HG02642 (cell line): ENCODE measurements at regions not wholly inside any gene's neighbourhood (a gene's known extent, or its start where the extent isn't known, plus 50 kb on each side); places are given as distances from the start of the nearest gene placed in this dataset.

Experiments
- ATAC-seq: cut with Tn5 transposase; IDR thresholded peaks from one replicate; pipeline ENCODE4 v1.9.1; 2021; ENCODE audit warnings: mild to moderate bottlenecking; ENCODE audit not compliant: unreplicated experiment, poor library complexity

DNA sequence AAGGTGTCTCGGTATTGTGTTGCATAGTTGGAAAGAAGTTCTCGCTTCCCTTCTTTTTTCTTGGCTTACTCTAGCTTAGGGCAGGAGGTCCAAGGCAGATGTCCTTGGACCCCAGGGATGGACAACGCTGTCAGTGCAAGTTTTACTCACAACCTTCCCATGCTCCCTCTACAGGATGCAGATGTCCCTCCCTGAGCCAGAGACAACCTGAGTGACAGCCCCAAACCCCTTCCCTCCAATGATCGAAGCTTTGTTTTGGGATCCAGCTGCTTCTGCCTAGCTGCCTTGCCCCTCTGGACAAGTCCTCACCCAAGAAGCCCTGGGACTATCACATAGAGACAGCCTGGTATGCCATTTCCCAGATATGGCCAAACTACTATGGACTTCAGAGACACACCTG, 112.0 kb upstream of the RAP1B start:
- ATAC-seq: no peak

DNA sequence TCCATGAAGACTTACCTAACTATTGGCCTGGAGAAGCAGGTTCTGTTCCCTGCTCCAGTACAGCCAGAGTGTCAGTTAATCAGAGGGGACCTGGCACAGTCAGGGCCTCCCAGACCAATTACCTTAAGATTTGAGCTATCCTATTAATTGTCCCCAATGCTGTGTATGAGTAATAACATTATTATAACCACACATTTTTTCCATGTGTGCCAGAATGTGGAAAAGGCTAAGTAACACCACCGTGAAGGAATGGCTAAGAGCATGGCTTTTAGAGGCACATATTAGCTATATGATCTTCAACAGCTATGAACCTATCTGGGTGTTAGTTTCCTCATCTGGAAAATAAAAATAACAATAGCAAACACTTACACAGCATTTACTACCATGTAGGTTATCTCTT, 111.1 kb upstream of the RAP1B start:
- no peak for ATAC-seq

DNA sequence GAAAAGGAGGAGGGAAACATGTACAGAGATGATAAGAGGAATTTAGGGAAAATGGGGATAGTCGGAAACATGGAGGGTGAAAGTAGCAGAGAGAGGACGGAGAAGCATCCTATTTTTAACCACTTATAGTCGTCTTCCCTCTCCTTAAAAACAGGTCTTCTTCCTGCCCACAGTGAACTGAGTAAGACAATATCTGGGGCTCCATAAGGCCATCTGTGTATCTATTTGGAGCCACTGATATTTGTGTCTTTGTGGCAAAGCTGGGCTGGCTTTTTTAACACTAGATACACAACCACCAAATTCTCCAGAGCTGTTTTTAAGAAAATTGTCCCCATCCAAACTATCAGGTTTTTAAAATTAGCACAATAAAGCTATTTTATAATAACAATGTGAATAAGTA, 109.5 kb upstream of the RAP1B start:
- no peak for ATAC-seq

DNA sequence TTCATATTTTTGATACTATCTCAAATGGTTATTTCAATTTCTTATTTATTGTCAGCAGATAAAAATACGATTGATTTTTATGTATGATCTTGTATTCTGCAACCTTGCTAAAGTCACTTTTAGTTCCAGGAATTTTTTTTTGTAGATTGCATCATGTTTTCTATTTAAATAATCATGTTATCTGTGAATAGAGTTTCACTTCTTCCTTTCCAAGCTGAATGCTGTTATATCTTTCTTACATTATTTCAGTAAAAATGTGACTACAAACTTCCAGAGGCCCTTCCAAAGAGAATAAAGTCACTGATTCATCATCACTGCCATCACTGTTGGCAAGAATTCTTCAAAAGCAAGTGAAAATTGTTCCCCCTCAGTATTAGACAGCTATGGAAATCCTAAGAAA, 104.7 kb upstream of the RAP1B start:
- ATAC-seq: no peak

DNA sequence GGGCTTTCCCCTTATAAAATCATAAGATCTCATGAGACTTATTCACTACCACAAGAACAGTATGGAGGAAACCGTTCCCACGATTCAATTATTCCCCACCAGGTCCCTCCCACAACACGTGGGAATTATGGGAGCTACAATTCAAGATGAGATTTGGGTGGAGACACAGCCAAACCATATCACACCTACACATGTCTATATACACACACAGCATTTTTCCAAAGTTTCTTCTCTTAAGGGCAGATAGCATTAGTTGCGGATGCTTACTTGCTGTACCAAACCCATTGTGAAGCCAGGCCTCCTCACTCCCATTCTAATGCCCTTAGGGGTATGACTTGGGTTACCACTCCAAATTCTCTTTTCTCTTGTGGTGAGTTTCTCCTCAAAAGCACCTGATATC, 104.1 kb upstream of the RAP1B start:
- no peak for ATAC-seq

DNA sequence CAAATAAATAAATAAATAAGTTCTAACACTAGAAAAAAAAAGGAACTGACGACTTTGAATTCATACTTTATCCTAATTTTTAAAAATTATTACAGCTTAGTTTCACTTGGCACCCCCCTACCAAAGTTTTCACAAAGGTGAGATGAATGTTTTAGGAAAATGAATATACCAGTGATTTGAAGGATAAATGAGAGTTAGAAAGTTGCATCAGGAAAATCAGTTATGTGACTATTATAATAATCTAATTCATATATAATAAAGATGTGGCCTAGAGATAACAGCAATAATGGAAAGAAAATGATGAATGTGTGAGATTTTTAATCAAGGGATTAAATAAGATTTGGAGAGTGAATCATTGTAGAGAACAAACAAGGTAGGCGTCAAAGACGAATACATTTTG, 103.0 kb upstream of the RAP1B start:
- ATAC-seq: no peak

DNA sequence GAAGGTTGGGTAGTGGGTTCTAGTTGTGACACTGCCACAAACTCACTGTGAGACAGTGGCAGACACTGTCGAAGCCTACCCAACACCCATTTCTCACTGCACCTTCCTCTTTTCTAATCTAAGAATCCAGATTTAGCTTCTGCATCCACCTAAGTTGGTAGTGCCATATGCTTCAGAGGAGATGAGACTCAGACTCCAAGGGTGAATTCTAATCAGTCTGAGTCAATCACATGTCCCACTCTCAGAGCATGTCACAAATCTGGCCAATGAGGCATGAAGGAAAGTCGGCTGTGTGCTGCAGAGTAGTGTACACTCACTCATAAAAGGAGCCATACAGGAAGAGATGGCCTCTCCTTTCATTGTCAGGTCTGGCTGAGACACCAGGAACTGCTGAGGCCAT, 102.1 kb upstream of the RAP1B start:
- no peak for ATAC-seq

DNA sequence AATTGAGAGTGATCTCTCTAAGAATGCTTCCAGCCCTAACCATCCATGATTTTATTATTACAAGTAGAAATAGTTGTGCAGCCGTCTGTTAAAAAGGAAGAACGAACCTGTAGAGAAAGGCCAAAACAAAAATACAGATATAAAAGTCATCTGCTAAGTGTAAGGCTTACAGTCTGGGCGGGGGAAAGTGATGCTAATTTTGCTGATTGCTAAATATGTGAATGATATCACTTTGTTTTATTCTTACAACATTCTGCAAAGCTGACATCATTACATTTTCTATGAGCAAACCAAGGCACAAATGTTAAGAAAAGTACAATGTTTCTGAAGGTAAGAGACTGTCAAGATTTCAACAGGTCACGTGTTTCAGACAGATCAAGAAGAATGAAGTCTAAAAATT, 101.5 kb upstream of the RAP1B start:
- no peak for ATAC-seq

DNA sequence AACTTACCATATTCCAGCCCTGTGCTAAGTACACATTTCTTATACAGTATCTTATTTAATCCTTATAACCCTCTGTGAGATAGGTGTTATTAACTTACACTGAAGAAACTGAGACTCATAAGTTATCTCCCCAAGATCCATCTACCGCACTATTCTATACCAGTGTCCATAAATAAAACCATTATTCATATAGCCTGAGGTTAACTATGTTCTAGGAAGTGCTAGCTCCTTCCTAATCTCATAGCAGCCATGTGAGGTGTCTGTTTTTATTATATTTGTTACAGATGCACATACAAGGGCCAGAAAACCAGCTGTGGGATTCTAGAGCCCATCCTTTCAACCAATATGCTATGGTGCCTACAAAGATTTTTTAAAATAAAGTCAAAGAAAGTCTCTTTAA, 100.3 kb upstream of the RAP1B start:
- no peak for ATAC-seq

DNA sequence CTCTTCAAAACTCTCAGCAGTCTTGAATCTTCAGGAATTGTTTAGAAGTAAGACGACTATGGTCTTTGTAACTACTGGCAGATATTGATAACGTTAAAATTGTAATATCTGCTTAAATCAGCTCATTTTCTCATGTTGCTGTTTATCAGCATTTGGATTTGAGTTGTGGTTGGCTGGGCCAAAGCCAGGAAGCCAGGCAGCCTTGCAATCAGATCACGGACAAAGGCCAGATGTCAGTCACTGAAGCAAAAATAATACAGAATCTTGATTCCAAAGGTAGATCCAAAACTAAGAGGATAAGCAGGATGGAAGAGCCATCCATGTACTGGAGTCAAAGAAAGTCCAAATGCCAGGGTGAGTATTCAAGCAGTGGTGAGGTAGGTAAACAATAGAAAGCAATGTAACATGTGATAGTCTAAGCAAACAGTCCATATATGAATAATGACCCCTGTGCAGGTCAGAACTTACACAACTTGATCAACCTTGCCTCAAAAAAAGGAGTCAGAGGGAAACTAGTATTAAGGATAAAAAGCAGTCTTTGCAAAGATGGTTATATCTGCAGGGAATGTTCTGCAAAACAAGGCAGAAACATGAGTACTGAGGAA, 95.8 kb upstream of the RAP1B start:
- ATAC-seq: no peak

DNA sequence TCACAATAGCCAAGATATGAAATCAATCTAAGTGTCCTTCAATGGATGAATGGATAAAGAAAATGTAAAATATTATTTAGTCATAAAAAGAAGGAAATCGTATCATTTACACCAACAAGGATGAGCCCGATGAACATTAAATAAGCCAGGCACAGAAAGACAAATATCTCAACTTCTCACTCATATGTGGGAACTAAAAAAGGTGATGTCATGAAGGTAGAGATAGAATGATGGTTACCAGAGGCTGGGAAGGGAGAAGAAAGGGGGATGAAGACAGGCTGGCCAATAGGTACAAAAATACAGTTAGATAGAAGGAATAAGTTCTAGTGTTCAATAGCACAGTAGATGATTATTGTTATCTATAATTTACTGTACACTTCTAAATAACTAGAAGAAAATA, 94.9 kb upstream of the RAP1B start:
- ATAC-seq: no peak

DNA sequence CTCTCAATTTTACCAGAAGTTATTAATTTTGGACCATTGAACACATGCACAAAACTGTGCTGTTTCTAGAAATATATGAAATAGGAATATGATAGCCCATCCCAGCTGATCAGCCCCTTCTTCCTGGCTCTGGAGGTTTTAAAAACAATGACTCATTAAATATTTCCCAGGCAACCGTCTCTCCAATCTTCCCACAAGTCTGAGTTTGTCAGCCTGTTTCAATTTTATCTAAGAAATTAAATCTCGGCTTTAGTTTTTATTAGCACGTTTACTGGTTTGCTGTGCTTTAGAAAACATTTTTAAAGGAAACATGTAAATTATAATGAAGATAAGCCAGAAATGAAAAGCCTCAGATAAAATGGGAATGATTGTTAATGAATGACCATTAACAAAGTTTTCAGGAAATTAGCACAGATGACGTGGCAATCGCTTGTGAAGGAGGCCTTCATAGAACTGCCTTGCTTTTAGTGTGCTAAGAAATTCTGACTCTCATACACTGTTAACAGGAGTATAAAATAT, 89.3 kb upstream of the RAP1B start:
- ATAC-seq: no peak

DNA sequence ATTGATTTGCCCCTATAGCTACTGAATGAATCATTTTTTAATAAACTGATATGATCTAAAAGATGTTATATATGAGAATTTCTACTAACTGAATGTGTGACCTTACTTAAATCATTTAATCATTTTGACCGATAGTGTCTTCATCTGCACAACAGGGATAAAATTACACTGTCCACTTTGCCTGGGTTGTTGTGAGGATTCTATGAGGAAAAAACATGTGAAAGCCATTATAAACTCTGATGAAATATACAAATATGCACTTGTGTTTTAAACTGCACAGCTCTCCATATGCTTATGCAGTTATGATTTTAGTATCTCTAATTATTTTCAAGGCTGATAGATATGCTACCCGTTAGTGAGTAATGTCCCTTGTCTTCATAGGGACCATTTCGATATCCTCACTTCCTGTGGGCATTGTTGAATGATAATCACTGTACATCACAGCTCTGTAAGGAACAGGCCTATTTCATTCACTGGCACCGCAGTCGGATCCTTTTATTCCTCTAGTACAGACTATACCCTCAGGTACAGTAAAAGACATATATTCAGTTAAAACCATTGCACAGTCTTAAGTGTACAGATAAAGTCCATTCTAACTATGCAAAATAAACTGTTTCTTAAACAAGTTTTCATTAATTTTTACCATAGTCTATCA, 88.7 kb upstream of the RAP1B start:
- ATAC-seq: no peak

DNA sequence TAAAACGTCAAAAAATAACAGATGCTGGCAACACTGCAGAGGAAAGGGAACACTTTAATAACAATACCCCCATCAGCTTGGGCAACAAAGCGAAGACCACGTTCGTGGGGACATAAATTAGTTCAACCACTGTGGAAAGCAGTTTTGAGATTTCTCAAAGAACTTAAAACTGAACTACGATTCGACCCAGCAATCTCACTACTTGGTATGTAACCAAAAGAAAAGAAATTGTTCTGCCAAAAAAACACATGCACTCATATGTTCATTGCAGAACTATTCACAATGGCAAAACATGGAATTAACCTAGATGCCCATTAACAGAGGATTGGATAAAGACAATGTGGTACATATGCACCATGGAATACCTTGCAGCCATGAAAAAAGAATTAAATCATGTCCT, 81.2 kb upstream of the RAP1B start:
- ATAC-seq: no peak

DNA sequence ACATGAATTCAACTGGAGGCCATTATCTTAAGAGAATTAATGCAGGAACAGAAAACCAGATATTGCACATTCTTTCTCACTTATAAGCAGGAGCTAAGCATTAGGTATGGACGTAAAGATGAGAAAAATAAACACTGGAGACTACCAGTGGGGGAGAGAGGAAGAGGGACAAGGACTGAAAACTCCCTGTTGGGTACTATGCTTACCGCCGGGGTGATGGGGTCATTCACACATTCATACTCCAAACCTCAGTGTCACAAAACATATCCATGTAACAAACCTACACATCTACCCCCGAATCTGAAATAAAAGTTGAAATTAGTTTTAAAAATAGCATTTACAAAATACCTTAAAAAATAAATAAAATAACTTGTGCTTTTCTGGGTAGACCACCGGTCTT, 80.8 kb upstream of the RAP1B start:
- no peak for ATAC-seq

DNA sequence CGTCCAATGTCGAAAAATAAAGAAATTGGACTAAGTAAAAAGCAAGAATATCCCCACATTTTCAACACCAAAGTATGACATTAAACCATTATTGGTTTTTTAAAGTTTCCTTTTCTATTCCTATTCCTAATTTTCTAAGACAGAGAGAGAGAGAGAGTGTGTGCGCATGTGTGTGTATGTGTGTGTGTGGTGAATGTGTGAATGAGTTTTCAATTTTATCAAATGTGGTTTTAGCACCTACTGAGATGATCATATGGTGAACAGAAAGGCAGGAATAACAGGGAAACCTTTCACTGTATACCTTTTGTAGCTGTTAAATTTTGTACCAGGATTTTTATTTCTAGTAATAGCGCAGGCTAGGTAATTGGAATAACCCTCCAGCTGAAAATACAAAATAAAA, 80.4 kb upstream of the RAP1B start:
- no peak for ATAC-seq

DNA sequence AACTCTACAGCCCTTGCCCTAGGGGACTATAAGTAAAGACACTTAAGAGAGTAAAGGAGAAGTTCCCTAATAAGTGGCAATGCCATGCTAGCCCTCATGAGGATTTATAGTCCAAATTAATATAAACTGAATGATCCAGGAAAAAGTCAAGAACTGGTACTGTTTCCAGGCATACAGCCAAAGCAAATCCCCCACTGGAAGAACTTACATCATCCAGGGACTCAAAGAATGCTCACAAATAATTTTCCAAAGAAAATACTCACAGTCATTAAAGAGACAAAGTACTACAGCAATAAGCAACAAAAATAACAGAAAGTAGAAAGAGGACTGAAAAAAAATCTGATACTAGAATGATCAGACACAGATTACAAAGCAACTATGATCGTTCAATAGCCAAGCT, 79.7 kb upstream of the RAP1B start:
- no peak for ATAC-seq

DNA sequence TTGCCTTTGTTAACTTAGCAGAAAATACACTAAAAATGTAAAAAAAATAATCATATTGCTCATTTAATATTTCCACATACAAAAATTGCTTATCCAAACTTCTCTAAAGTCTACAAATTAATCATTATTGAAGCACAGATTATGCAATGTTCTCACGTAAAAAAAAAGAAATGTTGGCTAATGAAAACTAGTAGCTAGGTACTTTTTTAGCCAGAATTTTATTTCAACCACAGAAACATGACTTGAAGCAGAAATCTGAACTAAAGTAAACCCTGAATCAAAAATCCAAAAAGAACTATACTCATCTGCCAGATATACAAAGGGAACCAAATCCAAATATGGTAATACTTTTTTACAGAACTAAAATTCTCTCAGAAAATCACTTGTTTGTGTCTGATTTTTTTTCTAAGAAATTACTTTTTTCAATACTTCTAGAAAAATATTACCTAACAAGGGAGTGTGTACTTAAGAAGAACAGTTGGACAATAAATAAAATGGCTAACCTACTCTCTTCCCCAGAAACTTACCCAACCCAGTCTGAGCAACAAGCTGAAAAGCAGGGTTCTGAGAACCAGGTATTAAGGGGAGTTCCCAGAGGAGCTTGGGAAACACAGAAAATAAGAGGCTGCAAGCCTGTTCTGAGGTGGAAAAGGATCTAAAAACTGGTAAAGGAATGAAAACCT, 78.4 kb upstream of the RAP1B start:
- ATAC-seq: no peak

DNA sequence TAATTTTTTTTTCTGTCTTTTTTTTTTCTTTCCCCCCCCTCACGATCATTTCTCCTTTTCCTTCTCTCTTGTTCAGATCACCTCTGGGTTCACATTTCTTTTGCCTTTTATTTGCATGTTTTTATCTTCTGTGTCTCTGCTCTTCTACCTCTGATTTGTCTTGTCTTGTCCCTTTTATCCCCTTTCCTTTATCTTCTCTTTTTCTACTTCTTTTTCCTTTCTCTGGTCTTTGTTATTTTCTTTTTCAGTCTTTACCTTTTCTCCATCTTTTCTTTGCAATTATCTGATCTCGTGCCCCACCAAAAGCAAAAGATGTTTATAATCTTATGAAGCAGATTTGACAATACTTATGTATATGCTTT, 77.8 kb upstream of the RAP1B start:
- ATAC-seq: no peak

DNA sequence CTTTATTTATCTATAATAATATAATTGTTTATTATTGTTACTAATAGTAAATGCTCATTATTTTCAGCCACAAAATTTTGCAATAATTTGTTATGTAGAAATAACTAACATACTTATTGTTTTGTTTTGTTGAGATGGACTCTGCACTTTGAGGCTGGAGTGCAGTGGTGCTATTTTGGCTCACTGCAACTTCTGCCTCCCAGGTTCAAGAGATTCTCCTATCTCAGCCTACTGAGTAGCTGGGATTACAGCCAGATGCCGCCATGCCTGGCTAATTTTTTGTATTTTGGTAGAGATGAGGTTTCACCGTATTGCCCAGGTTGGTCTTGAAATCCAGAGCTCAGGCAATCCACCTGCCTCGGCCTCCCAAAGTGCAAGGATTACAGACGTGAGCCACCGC, 76.6 kb upstream of the RAP1B start:
- no peak for ATAC-seq

DNA sequence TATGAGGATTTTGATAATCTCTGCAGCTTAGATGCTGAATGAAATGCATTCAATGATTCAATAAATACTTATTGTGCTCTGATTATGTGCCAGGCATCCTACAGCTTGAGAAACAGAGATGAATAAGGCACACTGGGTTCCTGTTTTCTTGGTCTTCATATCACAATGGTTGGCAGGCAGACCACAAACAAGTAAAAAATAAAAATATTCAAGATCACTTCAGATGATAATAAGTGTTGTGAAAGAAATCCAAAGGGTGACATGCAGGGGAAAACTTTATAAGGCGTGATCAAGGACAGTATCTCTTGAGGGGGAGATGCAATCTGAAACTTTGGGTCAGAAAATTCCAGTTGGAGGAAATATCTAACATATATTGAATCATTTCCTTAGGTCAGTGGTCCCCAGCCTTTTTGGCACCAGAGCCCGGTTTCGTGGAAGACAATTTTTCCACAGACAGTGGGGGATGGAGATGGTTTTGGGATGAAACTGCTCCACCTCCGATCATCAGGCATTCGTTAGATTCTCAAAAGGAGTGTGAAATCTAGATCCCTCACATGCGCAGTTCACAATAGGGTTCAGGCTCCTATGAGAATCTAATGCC, 73.7 kb upstream of the RAP1B start:
- no peak for ATAC-seq

DNA sequence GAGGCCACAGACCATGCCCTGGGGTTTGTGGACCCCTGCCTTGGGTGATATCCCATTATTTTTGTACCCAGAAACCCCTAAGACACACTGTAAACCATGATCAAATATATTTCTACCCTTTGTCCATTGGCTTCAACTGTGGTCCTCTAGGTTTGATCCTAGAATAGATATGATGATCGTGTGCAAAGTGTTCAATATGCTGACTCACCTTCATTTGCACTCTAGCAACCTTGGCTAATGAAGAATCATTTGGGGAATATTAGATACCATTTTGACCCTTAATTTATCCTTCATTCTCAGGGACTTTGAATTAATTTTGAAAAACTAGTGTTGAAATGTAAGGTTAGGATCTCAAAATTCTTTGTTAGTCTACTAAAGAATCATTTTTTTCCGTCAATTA, 73.1 kb upstream of the RAP1B start:
- no peak for ATAC-seq
